B cell (primary cell): ENCODE measurements at regions not wholly inside any gene's neighbourhood (a gene's known extent, or its start where the extent isn't known, plus 50 kb on each side); places are given as distances from the start of the nearest gene placed in this dataset.

Source experiments
- ATAC-seq: fragments of 200-7000 bp; cut with Tn5 transposase; one replicate; pipeline ENCODE4 v1.10.0; 2021; ENCODE audit warnings: low read depth, mild to moderate bottlenecking, moderate number of reproducible peaks, moderate library complexity
- CTCF ChIA-PET: fragments of 350-600 bp; sonication (Branson Sonifier 250); formaldehyde crosslinking; loops from one replicate; lab custom pipeline; 2021; ENCODE audit warnings: antibody characterized with exemption, inconsistent platforms; lab: Charles Lee
- POLR2A ChIA-PET: fragments of 350-600 bp; sonication (Branson Sonifier 250); formaldehyde crosslinking; loops from one replicate; lab custom pipeline; 2021; ENCODE audit warnings: antibody characterized with exemption; lab: Charles Lee
- DNase-seq: peaks from one replicate; pipeline ENCODE4 v3.0.0; 2013
- H2AFZ ChIP-seq: 2 replicates; pipeline ENCODE4 v1.6.1; 2012; ENCODE audit warnings: mild to moderate bottlenecking, low read depth, low read length; ENCODE audit not compliant: insufficient read depth, poor library complexity, severe bottlenecking
- H3K27ac ChIP-seq, 2 donors: 1 replicate in 1 of 2; 2 replicates in 1 of 2; pipeline ENCODE4 v1.5.1; 2012 to 2013; ENCODE audit warnings: low read length in 2 of 2, mild to moderate bottlenecking in 2 of 2, moderate library complexity in 1 of 2
- H3K27me3 ChIP-seq, 4 experiments: fragments of 200-600 bp in 1 of 4; sonication (generic) in 1 of 4; replicated peaks in 1 of 4; 1 replicate in 2 of 4; 2 replicates in 2 of 4; pipeline versions ENCODE4 v1.6.1 to v1.7.0; 2013 to 2016; ENCODE audit warnings: low read length in 3 of 4, mild to moderate bottlenecking in 2 of 4, mixed read lengths in 1 of 4, moderate library complexity in 1 of 4; ENCODE audit not compliant: insufficient read depth in 4 of 4, control insufficient read depth in 3 of 4; ENCODE audit errors: control extremely low read depth in 1 of 4
- H3K36me3 ChIP-seq, 2 experiments: replicated peaks in 1 of 2; 1 replicate in 1 of 2; 2 replicates in 1 of 2; pipeline versions ENCODE4 v1.6.1 to v1.7.1; 2013; ENCODE audit warnings: low read length in 1 of 2; ENCODE audit not compliant: insufficient read depth in 2 of 2, control insufficient read depth in 1 of 2; ENCODE audit errors: control extremely low read depth in 1 of 2, extremely low read depth in 1 of 2
- H3K4me1 ChIP-seq, 2 donors: fragments of 200-600 bp in 1 of 2; sonication (generic) in 1 of 2; 1 replicate in 1 of 2; 2 replicates in 1 of 2; pipeline versions ENCODE4 v1.5.1 to v1.6.1; 2013 to 2017; ENCODE audit warnings: low read length in 2 of 2; ENCODE audit not compliant: control insufficient read depth in 2 of 2, insufficient read depth in 2 of 2
- H3K4me2 ChIP-seq: replicated peaks from 2 replicates; pipeline ENCODE3; 2012; ENCODE audit warnings: mild to moderate bottlenecking, low read depth, low read length; ENCODE audit not compliant: poor library complexity, severe bottlenecking
- H3K4me3 ChIP-seq, 5 experiments: fragments of 200-600 bp in 1 of 5; sonication (generic) in 1 of 5; 1 replicate in 3 of 5; 2 replicates in 2 of 5; pipeline versions ENCODE4 v1.5.1 to v1.7.0; 2011 to 2016; ENCODE audit warnings: low read length in 4 of 5, mild to moderate bottlenecking in 4 of 5, low read depth in 2 of 5, control low read depth in 1 of 5, moderate library complexity in 1 of 5; ENCODE audit not compliant: insufficient read depth in 1 of 5; ENCODE audit errors: control extremely low read depth in 1 of 5, extremely low read depth in 1 of 5
- H3K79me2 ChIP-seq: fragments of 200-600 bp; sonication (generic); one replicate; pipeline ENCODE4 v1.6.0; 2016; ENCODE audit warnings: low read length; ENCODE audit not compliant: control insufficient read depth, insufficient read depth
- H3K9ac ChIP-seq: fragments of 200-600 bp; sonication (generic); 2 replicates; pipeline ENCODE4 v1.6.1; 2017; ENCODE audit warnings: mild to moderate bottlenecking, low read length, moderate library complexity
- H3K9me3 ChIP-seq, 3 donors: one replicate each; pipeline versions ENCODE4 v1.6.1 to v1.7.1; 2013; ENCODE audit warnings: low read length in 2 of 3; ENCODE audit not compliant: control insufficient read depth in 2 of 3, insufficient read depth in 1 of 3; ENCODE audit errors: control extremely low read depth in 1 of 3
- H4K20me1 ChIP-seq: 2 replicates; pipeline ENCODE4 v1.6.0; 2012; ENCODE audit warnings: mild to moderate bottlenecking, low read length; ENCODE audit not compliant: insufficient read depth, control insufficient read depth, poor library complexity, severe bottlenecking
- H3K27ac Mint-ChIP-seq: one replicate; pipeline ENCODE4 v1.8.0; 2021; ENCODE audit warnings: mixed read lengths
- H3K27me3 Mint-ChIP-seq: one replicate; pipeline ENCODE4 v1.8.0; 2021; ENCODE audit warnings: mixed read lengths
- H3K4me1 Mint-ChIP-seq: one replicate; pipeline ENCODE4 v1.8.0; 2021; ENCODE audit warnings: mixed read lengths
- H3K4me3 Mint-ChIP-seq: one replicate; pipeline ENCODE4 v1.8.0; 2021; ENCODE audit warnings: mixed read lengths
- H3K9me3 Mint-ChIP-seq: one replicate; pipeline ENCODE4 v1.8.0; 2022; ENCODE audit warnings: mixed read lengths; ENCODE audit not compliant: insufficient read depth
- CTCF ChIP-seq: fragments of 200-600 bp; IDR thresholded peaks from one replicate; pipeline ENCODE4 v1.8.0; 2022; ENCODE audit warnings: antibody characterized with exemption, mild to moderate bottlenecking
- EZH2 ChIP-seq: IDR thresholded peaks from 2 replicates; pipeline ENCODE4 v1.6.1; 2012; ENCODE audit warnings: borderline replicate concordance, low read depth, mild to moderate bottlenecking, moderate library complexity, low read length; ENCODE audit not compliant: insufficient read depth, poor library complexity, severe bottlenecking
- WGBS: methylation state at CpG from one replicate; pipeline ENCODE4 v1.1.5; 2013; ENCODE audit warnings: missing lambda C conversion rate; ENCODE audit not compliant: insufficient coverage; 5-methylcytosine and 5-hydroxymethylcytosine counted together
- intact Hi-C: fragments of 100-400 bp; cut with micrococcal nuclease; formaldehyde crosslinking; loops from one replicate; pipeline ENCODE4 v1.10.0; 2022

GRCh38 chr1:81388435-81388834, 412.3 kb upstream of the ADGRL2 start:
- TF ChIP-seq EZH2 (no peak), CTCF (no peak)
- Histone ChIP-seq H3K9ac (no peak overlapping the region), H3K4me2 (no peak overlapping the region), H3K27me3 (no peaks in the 10 kb centered on the region), H4K20me1 (no peaks in the 10 kb centered on the region), H3K9me3 (peaks cover 0 to 1% (median 0%) of the 10 kb centered on the region in 3 donors), H3K4me3 (no peak overlapping the region), H3K4me1 (no peaks in the 10 kb centered on the region), H3K27ac (no peak overlapping the region), H3K79me2 (no peaks in the 10 kb centered on the region), H2AFZ (no peak overlapping the region), H3K36me3 (no peaks in the 10 kb centered on the region)
- Mint-ChIP-seq H3K27ac (no peak overlapping the region), H3K4me1 (no peaks in the 10 kb centered on the region), H3K27me3 (no peaks in the 10 kb centered on the region), H3K9me3 (peaks cover 2% of the 10 kb centered on the region), H3K4me3 (no peak overlapping the region)
- CTCF ChIA-PET, result no interaction called here
- DNase-seq, result no peak
- intact Hi-C loops, result no loop called here
- POLR2A ChIA-PET, result no interaction called here
- ATAC-seq, result no peak
- no CpG with 5 or more reads among the region's 4 CpGs for WGBS

- DNase-seq (no peak), ATAC-seq (no peak)
- intact Hi-C loops, result no loop called here
- Histone ChIP-seq H3K27ac (no peak overlapping the region), H3K9me3 (peaks cover 0 to 1% (median 0%) of the 10 kb centered on the region in 3 donors), H3K4me1 (no peaks in the 10 kb centered on the region), H3K79me2 (no peaks in the 10 kb centered on the region), H3K9ac (no peak overlapping the region), H4K20me1 (no peaks in the 10 kb centered on the region), H3K4me3 (no peak overlapping the region), H3K36me3 (no peaks in the 10 kb centered on the region), H2AFZ (no peak overlapping the region), H3K4me2 (no peak overlapping the region), H3K27me3 (no peaks in the 10 kb centered on the region)
- POLR2A ChIA-PET, result no interaction called here
- Mint-ChIP-seq H3K4me3 (no peak overlapping the region), H3K9me3 (peaks cover 2% of the 10 kb centered on the region), H3K27me3 (no peaks in the 10 kb centered on the region), H3K27ac (no peak overlapping the region), H3K4me1 (no peaks in the 10 kb centered on the region)
- CTCF ChIA-PET, result no interaction called here
- TF ChIP-seq EZH2 (no peak), CTCF (no peak)
- WGBS, result no CpG with 5 or more reads among the region's 4 CpGs
Measured at GRCh38 chr1:81387446-81387845, 413.3 kb upstream of the ADGRL2 start.
